Psoas muscle (tissue), 7 donors: ENCODE measurements at regions not wholly inside any gene's neighbourhood (a gene's known extent, or its start where the extent isn't known, plus 50 kb on each side); places are given as distances from the start of the nearest gene placed in this dataset.

Experiments used
- ATAC-seq, 4 donors: fragments of 200-7000 bp; cut with Tn5 transposase; one replicate each; pipeline ENCODE4 v1.9.1; 2020; ENCODE audit warnings: moderate library complexity in 3 of 4, mild to moderate bottlenecking in 2 of 4
- DNase-seq, 2 donors: peaks; one replicate each; pipeline ENCODE4 v3.0.0-alpha.2; 2020
- H3K27ac ChIP-seq: fragments of 200-600 bp; one replicate; pipeline ENCODE4 v1.8.0; 2022
- H3K27me3 ChIP-seq, 3 donors: fragments of 200-600 bp in 1 of 3; one replicate each; pipeline versions ENCODE4 v1.6.1 to v1.8.0; 2013 to 2022; ENCODE audit warnings: low read length in 2 of 3, mild to moderate bottlenecking in 2 of 3, moderate library complexity in 1 of 3; ENCODE audit not compliant: insufficient read depth in 3 of 3
- H3K36me3 ChIP-seq, 2 donors: fragments of 200-600 bp in 1 of 2; one replicate each; pipeline versions ENCODE4 v1.6.1 to v1.8.0; 2013 to 2022; ENCODE audit warnings: low read depth in 1 of 2, mild to moderate bottlenecking in 1 of 2, moderate library complexity in 1 of 2; ENCODE audit not compliant: insufficient read depth in 1 of 2
- H3K4me1 ChIP-seq: fragments of 200-600 bp; one replicate; pipeline ENCODE4 v1.8.0; 2022
- H3K4me3 ChIP-seq: fragments of 200-600 bp; one replicate; pipeline ENCODE4 v1.8.0; 2022; ENCODE audit warnings: mild to moderate bottlenecking
- H3K9me3 ChIP-seq: fragments of 200-600 bp; one replicate; pipeline ENCODE4 v1.8.0; 2022
- CTCF ChIP-seq: fragments of 200-600 bp; IDR thresholded peaks from one replicate; pipeline ENCODE4 v1.8.0; 2022; ENCODE audit warnings: antibody characterized with exemption
- WGBS, 3 donors: extraction: QIAGEN DNeasy Blood & Tissue Kit; methylation state at CpG; one replicate each; pipeline versions ENCODE4 v1.1.6 to v1.1.7; 2013; 5-methylcytosine and 5-hydroxymethylcytosine counted together
- intact Hi-C, 2 donors: fragments of 100-400 bp; cut with DNase I; formaldehyde crosslinking; loops; one replicate each; pipeline versions ENCODE4 v1.11.0 to v1.14.2; 2022
- donor health status: healthy with polysubstance abuse.
- donor health status: DM: no; HTN: no; CAD: no; lungs with moderate emphysema.
- donor health status: Bipolar disorder and iron deficiency.
- donor health status: healthy.
- donor health status: DM: yes; HTN: yes; CAD: no.
- donor health status: DM: no; HTN: no; CAD: no.
- donor health status: DM: yes; HTN: yes; CAD: no.

- WGBS, 3 donors = 0 to 2% (median 2%) methylated on average over 2 of the region's 2 CpGs
- peak; percentile 35 for TF ChIP-seq CTCF
- intact Hi-C loops = loop anchor here (2.0 to 5.0 kb wide), 2 partner anchors 420 to 428 kb away; no protein-coding TSS in a partner anchor
- Histone ChIP-seq H3K36me3 (no peaks in the 10 kb centered on the region), H3K4me1 (no peaks in the 10 kb centered on the region), H3K27ac (no peak overlapping the region), H3K4me3 (no peak overlapping the region), H3K27me3 (no peaks in the 10 kb centered on the region), H3K9me3 (no peaks in the 10 kb centered on the region)
- no peak for ATAC-seq
- DNase-seq = no peak
Observed at GRCh38 chr18:53698907-53699306, 525.6 kb downstream of the MBD2 start.

GRCh38 chr18:53689886-53690285, 534.6 kb downstream of the MBD2 start:
- Histone ChIP-seq H3K27ac (no peak overlapping the region), H3K27me3 (no peaks in the 10 kb centered on the region), H3K4me3 (no peak overlapping the region), H3K9me3 (no peaks in the 10 kb centered on the region), H3K4me1 (no peaks in the 10 kb centered on the region), H3K36me3 (no peaks in the 10 kb centered on the region)
- no peak for TF ChIP-seq CTCF
- ATAC-seq (no peak), DNase-seq (no peak)
- 91 to 95% (median 95%) methylated on average over 2 of the region's 2 CpGs for WGBS, 3 donors
- intact Hi-C loops = no loop called here

GRCh38 chr18:53686965-53687364, 537.5 kb downstream of the MBD2 start:
- Histone ChIP-seq H3K36me3 (no peaks in the 10 kb centered on the region), H3K4me3 (no peak overlapping the region), H3K27me3 (no peaks in the 10 kb centered on the region), H3K27ac (no peak overlapping the region), H3K9me3 (no peaks in the 10 kb centered on the region), H3K4me1 (no peaks in the 10 kb centered on the region)
- ATAC-seq (no peak), DNase-seq (no peak)
- intact Hi-C loops = no loop called here
- 74 to 80% (median 77%) methylated on average over 4 of the region's 4 CpGs for WGBS, 3 donors
- no peak for TF ChIP-seq CTCF

- DNase-seq = no peak
- 60 to 82% (median 79%) methylated on average over 2 of the region's 2 CpGs for WGBS, 3 donors
- TF ChIP-seq CTCF = no peak
- intact Hi-C loops = no loop called here
- no peak overlapping the region for H3K4me3 ChIP-seq
- H3K27ac ChIP-seq = no peak overlapping the region
- no peaks in the 10 kb centered on the region for H3K27me3 ChIP-seq
- no peaks in the 10 kb centered on the region for H3K4me1 ChIP-seq
- H3K36me3 ChIP-seq = no peaks in the 10 kb centered on the region
- no peaks in the 10 kb centered on the region for H3K9me3 ChIP-seq
- no peak for ATAC-seq
Observed at GRCh38 chr18:53682796-53683195, 541.7 kb downstream of the MBD2 start.

- no peaks in the 10 kb centered on the region for H3K36me3 ChIP-seq
- intact Hi-C loops = no loop called here
- no peak overlapping the region for H3K4me3 ChIP-seq
- no peak overlapping the region for H3K27ac ChIP-seq
- no peaks in the 10 kb centered on the region for H3K9me3 ChIP-seq
- no peaks in the 10 kb centered on the region for H3K4me1 ChIP-seq
- H3K27me3 ChIP-seq = no peaks in the 10 kb centered on the region
- WGBS, 3 donors = 65 to 81% (median 68%) methylated on average over 1 of the region's 1 CpG
- DNase-seq (no peak), ATAC-seq (no peak)
- TF ChIP-seq CTCF = no peak
Observed at GRCh38 chr18:53677480-53677879, 547.0 kb downstream of the MBD2 start.
